ENCODE measurements at regions not wholly inside any gene's neighbourhood (a gene's known extent, or its start where the extent isn't known, plus 50 kb on each side); places are given as distances from the start of the nearest gene placed in this dataset.

- DNase-seq (ENCODE audit: low read depth in 1 of 2, low spot score in 1 of 2) = no peak
- H3K27me3 ChIP-seq (ENCODE audit: insufficient read depth, poor library complexity, severe bottlenecking) = peaks cover 14% of the 10 kb centered on the region
- no peak overlapping the region for H3K4me3 ChIP-seq (replicated peaks; ENCODE audit: insufficient read depth, low read length)
- no peak overlapping the region for H3K27ac ChIP-seq (replicated peaks)
- no peak for TF ChIP-seq REST (IDR thresholded peaks at IDR 0.05; ENCODE audit: insufficient replicate concordance, low read depth)
- TF ChIP-seq POLR2AphosphoS5 (IDR thresholded peaks at IDR 0.05; ENCODE audit: low read depth) = no peak
Observed at GRCh38 chr7:372546-372931, 82.6 kb downstream of the FOXL3 start.

- H3K27me3 ChIP-seq (ENCODE audit: insufficient read depth, poor library complexity, severe bottlenecking) = peaks cover 14% of the 10 kb centered on the region
- no peak overlapping the region for H3K4me3 ChIP-seq (replicated peaks; ENCODE audit: insufficient read depth, low read length)
- no peak for DNase-seq (ENCODE audit: low read depth in 1 of 2, low spot score in 1 of 2)
- no peak for TF ChIP-seq SPI1 (IDR thresholded peaks at IDR 0.05; ENCODE audit: borderline replicate concordance, low read depth)
- no peak for TF ChIP-seq REST (IDR thresholded peaks at IDR 0.05; ENCODE audit: insufficient replicate concordance, low read depth)
- TF ChIP-seq CTCF (IDR thresholded peaks at IDR 0.05; ENCODE audit: insufficient read depth, low read length) = no peak
- no peak for TF ChIP-seq GABPA (IDR thresholded peaks at IDR 0.05; ENCODE audit: low read depth)
- TF ChIP-seq POLR2AphosphoS5 (IDR thresholded peaks at IDR 0.05; ENCODE audit: low read depth) = no peak
- H3K27ac ChIP-seq (replicated peaks) = no peak overlapping the region
Observed at GRCh38 chr7:372932-373791, 83.2 kb downstream of the FOXL3 start.

- TF ChIP-seq POLR2AphosphoS5 (IDR thresholded peaks at IDR 0.05; ENCODE audit: low read depth) (no peak), SPI1 (IDR thresholded peaks at IDR 0.05; ENCODE audit: borderline replicate concordance, low read depth) (no peak), CTCF (IDR thresholded peaks at IDR 0.05; ENCODE audit: insufficient read depth, low read length) (no peak), GABPA (IDR thresholded peaks at IDR 0.05; ENCODE audit: low read depth) (no peak), REST (IDR thresholded peaks at IDR 0.05; ENCODE audit: insufficient replicate concordance, low read depth) (no peak)
- Histone ChIP-seq H3K27me3 (ENCODE audit: insufficient read depth, poor library complexity, severe bottlenecking) (peaks cover 18% of the 10 kb centered on the region), H3K27ac (replicated peaks) (no peak overlapping the region), H3K4me3 (replicated peaks; ENCODE audit: insufficient read depth, low read length) (no peak overlapping the region)
- DNase-seq (ENCODE audit: low read depth in 1 of 2, low spot score in 1 of 2) = no peak
Observed at GRCh38 chr7:373818-374705, 84.1 kb downstream of the FOXL3 start.

Measured in HL-60 (cell line).